H1 (cell line): ENCODE measurements at regions not wholly inside any gene's neighbourhood (a gene's known extent, or its start where the extent isn't known, plus 50 kb on each side); places are given as distances from the start of the nearest gene placed in this dataset.

ENCODE experiments used
- CTCF ChIA-PET: fragments of 300-600 bp; sonication (Branson Sonifier 250); formaldehyde crosslinking; loops from one replicate; lab custom pipeline; 2021; ENCODE audit not compliant: partially characterized antibody; lab: Charles Lee
- POLR2A ChIA-PET: fragments of 300-600 bp; sonication (Branson Sonifier 250); formaldehyde crosslinking; loops from one replicate; lab custom pipeline; 2021; ENCODE audit warnings: inconsistent platforms; ENCODE audit not compliant: partially characterized antibody; lab: Charles Lee
- DNase-seq, 2 experiments: peaks; one replicate each; pipeline versions ENCODE4 v3.0.0 to v3.0.0-alpha.2; 2010 to 2022; ENCODE audit warnings: low spot score in 2 of 2, low read depth in 1 of 2, mixed read lengths in 1 of 2
- FAIRE-seq: peaks from 2 replicates; lab custom pipeline; 2011; peaks lifted over from hg19 to GRCh38; lab: Jason Lieb, UNC
- H2AFZ ChIP-seq: 2 replicates; pipeline ENCODE4 v1.8.1; 2012; ENCODE audit warnings: low read length, inconsistent platforms
- H2AK5ac ChIP-seq: 2 replicates; pipeline ENCODE4 v1.6.1; 2013; ENCODE audit warnings: low read depth, low read length
- H2BK120ac ChIP-seq: replicated peaks from 2 replicates; pipeline ENCODE3; 2013; ENCODE audit warnings: low read depth, low read length, inconsistent platforms
- H2BK12ac ChIP-seq: 2 replicates; pipeline ENCODE4 v1.6.1; 2013; ENCODE audit warnings: low read depth, low read length
- H2BK15ac ChIP-seq: 2 replicates; pipeline ENCODE4 v1.6.1; 2013; ENCODE audit warnings: low read length
- H2BK20ac ChIP-seq: 2 replicates; pipeline ENCODE4 v1.6.1; 2013; ENCODE audit warnings: low read length
- H2BK5ac ChIP-seq: 2 replicates; pipeline ENCODE4 v1.6.1; 2013; ENCODE audit warnings: low read depth, low read length
- H3K14ac ChIP-seq: 2 replicates; pipeline ENCODE4 v1.6.1; 2013; ENCODE audit warnings: inconsistent platforms; ENCODE audit not compliant: insufficient read length
- H3K18ac ChIP-seq: 2 replicates; pipeline ENCODE4 v1.6.1; 2013; ENCODE audit warnings: low read length; ENCODE audit errors: extremely low read depth
- H3K23ac ChIP-seq: 2 replicates; pipeline ENCODE4 v1.6.1; 2013; ENCODE audit warnings: inconsistent platforms; ENCODE audit not compliant: insufficient read length
- H3K23me2 ChIP-seq: 2 replicates; pipeline ENCODE4 v1.6.1; 2013; ENCODE audit warnings: low read depth, low read length
- H3K27ac ChIP-seq: 2 replicates; pipeline ENCODE4 v1.6.1; 2011; ENCODE audit warnings: low read depth, low read length, inconsistent platforms
- H3K27me3 ChIP-seq, 4 experiments: replicated peaks in 1 of 4; 1 replicate in 1 of 4; 2 replicates in 3 of 4; pipeline versions ENCODE4 v1.6.1 to v1.8.1; 2011 to 2013; ENCODE audit warnings: low read length in 3 of 4, mild to moderate bottlenecking in 3 of 4, inconsistent platforms in 2 of 4, mixed read lengths in 2 of 4, moderate library complexity in 1 of 4; ENCODE audit not compliant: control insufficient read depth in 3 of 4, insufficient read depth in 3 of 4; ENCODE audit errors: extremely low read depth in 1 of 4
- H3K36me3 ChIP-seq, 4 experiments: 2 replicates each; pipeline versions ENCODE4 v1.6.1 to v1.8.1; 2011 to 2013; ENCODE audit warnings: mild to moderate bottlenecking in 4 of 4, low read length in 3 of 4, moderate library complexity in 2 of 4, control low read depth in 1 of 4, inconsistent platforms in 1 of 4; ENCODE audit not compliant: insufficient read depth in 4 of 4, control insufficient read depth in 2 of 4
- H3K4ac ChIP-seq: replicated peaks from 2 replicates; pipeline ENCODE3; 2013; ENCODE audit warnings: low read length, low read depth, mixed read lengths, inconsistent platforms; ENCODE audit not compliant: insufficient read length
- H3K4me1 ChIP-seq, 4 experiments: replicated peaks in 1 of 4; 1 replicate in 1 of 4; 2 replicates in 3 of 4; pipeline versions ENCODE4 v1.6.1 to v1.8.1; 2011 to 2013; ENCODE audit warnings: low read length in 3 of 4, inconsistent platforms in 2 of 4, mixed read lengths in 1 of 4; ENCODE audit not compliant: insufficient read depth in 4 of 4, control insufficient read depth in 3 of 4
- H3K4me2 ChIP-seq, 2 experiments: 2 replicates each; pipeline versions ENCODE4 v1.6.1 to v1.8.1; 2011 to 2013; ENCODE audit warnings: low read depth in 2 of 2, low read length in 2 of 2, control low read depth in 1 of 2, inconsistent platforms in 1 of 2, mild to moderate bottlenecking in 1 of 2; ENCODE audit not compliant: insufficient read depth in 1 of 2
- H3K4me3 ChIP-seq, 4 experiments: fragments of 200-600, 300-600 bp in 1 of 4; sonication (generic), shearing (Covaris generic), sonication (Bioruptor Twin) in 1 of 4; 2 replicates each; pipeline versions ENCODE4 v1.5.1 to v1.8.1; 2011 to 2016; ENCODE audit warnings: low read length in 4 of 4, low read depth in 3 of 4, control low read depth in 2 of 4, inconsistent platforms in 2 of 4, mild to moderate bottlenecking in 2 of 4, mixed read lengths in 1 of 4, moderate library complexity in 1 of 4; ENCODE audit not compliant: insufficient read depth in 2 of 4; ENCODE audit errors: extremely low read depth in 1 of 4
- H3K56ac ChIP-seq: replicated peaks from 2 replicates; pipeline ENCODE3; 2013; ENCODE audit warnings: low read depth, mild to moderate bottlenecking, mixed read lengths, low read length, inconsistent platforms; ENCODE audit not compliant: insufficient read length
- H3K79me1 ChIP-seq: 2 replicates; pipeline ENCODE4 v1.6.1; 2013; ENCODE audit warnings: low read depth, low read length, control low read depth
- H3K79me2 ChIP-seq, 2 experiments: 2 replicates each; pipeline versions ENCODE4 v1.6.1 to v1.8.1; 2012 to 2013; ENCODE audit warnings: low read length in 2 of 2, mild to moderate bottlenecking in 2 of 2, inconsistent platforms in 1 of 2; ENCODE audit not compliant: insufficient read depth in 2 of 2, control insufficient read depth in 1 of 2
- H3K9ac ChIP-seq, 4 experiments: replicated peaks in 1 of 4; 1 replicate in 1 of 4; 2 replicates in 3 of 4; pipeline versions ENCODE4 v1.6.1 to v1.8.1; 2011 to 2013; ENCODE audit warnings: low read depth in 3 of 4, low read length in 3 of 4, control low read depth in 2 of 4, mild to moderate bottlenecking in 2 of 4, moderate library complexity in 2 of 4, inconsistent platforms in 1 of 4; ENCODE audit errors: extremely low read depth in 1 of 4
- H3K9me3 ChIP-seq, 2 experiments: 2 replicates each; pipeline versions ENCODE4 v1.6.1 to v1.8.1; 2012 to 2013; ENCODE audit warnings: mild to moderate bottlenecking in 2 of 2, moderate library complexity in 2 of 2, control low read depth in 1 of 2, inconsistent platforms in 1 of 2, low read depth in 1 of 2, low read length in 1 of 2, mixed read lengths in 1 of 2; ENCODE audit not compliant: insufficient read depth in 2 of 2
- H4K20me1 ChIP-seq, 2 experiments: replicated peaks in 1 of 2; 2 replicates each; pipeline versions ENCODE3 to v1.8.1; 2011 to 2013; ENCODE audit warnings: inconsistent platforms in 2 of 2, low read length in 2 of 2, mild to moderate bottlenecking in 1 of 2; ENCODE audit not compliant: insufficient read depth in 2 of 2, control insufficient read depth in 1 of 2
- H4K5ac ChIP-seq: 2 replicates; pipeline ENCODE4 v1.6.1; 2013; ENCODE audit warnings: low read length, low read depth, mixed read lengths, inconsistent platforms; ENCODE audit not compliant: insufficient read length
- H4K8ac ChIP-seq: 2 replicates; pipeline ENCODE4 v1.8.0; 2013; ENCODE audit warnings: mild to moderate bottlenecking, moderate library complexity, low read length, inconsistent platforms; ENCODE audit not compliant: insufficient read depth; ENCODE audit errors: extremely low read depth
- H4K91ac ChIP-seq: replicated peaks from 2 replicates; pipeline ENCODE3; 2013; ENCODE audit warnings: low read length, mixed read lengths, inconsistent platforms; ENCODE audit not compliant: insufficient read length
- CBX8 ChIP-seq: fragments of 300-800, 300-1000 bp; sonication (generic); IDR thresholded peaks from 2 replicates; pipeline ENCODE4 v1.7.1; 2016; ENCODE audit warnings: low read depth, low read length, borderline replicate concordance
- CEBPB ChIP-seq: IDR thresholded peaks from 2 replicates; pipeline ENCODE4 v1.6.1; 2012; ENCODE audit warnings: low read depth, low read length
- EZH2 ChIP-seq: fragments of 200-600 bp; sonication (generic); IDR thresholded peaks from 2 replicates; pipeline ENCODE4 v1.7.1; 2012; ENCODE audit warnings: low read depth, mild to moderate bottlenecking, moderate library complexity, low read length, inconsistent platforms; ENCODE audit not compliant: severe bottlenecking
- JUN ChIP-seq: IDR thresholded peaks from 2 replicates; pipeline ENCODE4 v1.6.1; 2011; ENCODE audit warnings: low read depth, mild to moderate bottlenecking, improper control_type of control experiment, low read length
- MAFK ChIP-seq: IDR thresholded peaks from 2 replicates; pipeline ENCODE4 v1.6.1; 2012; ENCODE audit warnings: low read depth, mild to moderate bottlenecking, improper control_type of control experiment, low read length
- NANOG ChIP-seq: IDR thresholded peaks from 2 replicates; pipeline ENCODE4 v1.6.1; 2011; ENCODE audit warnings: low read length, low read depth, mild to moderate bottlenecking, inconsistent platforms; ENCODE audit not compliant: insufficient read depth, poor library complexity, severe bottlenecking
- POLR2AphosphoS5 ChIP-seq: IDR thresholded peaks from 2 replicates; pipeline ENCODE4 v1.6.1; 2011; ENCODE audit warnings: low read depth, low read length
- POU5F1 ChIP-seq: IDR thresholded peaks from 2 replicates; pipeline ENCODE4 v1.6.1; 2011; ENCODE audit warnings: low read depth, mild to moderate bottlenecking, low read length, moderate library complexity
- RFX5 ChIP-seq: IDR thresholded peaks from 2 replicates; pipeline ENCODE4 v1.6.1; 2011; ENCODE audit warnings: low read depth, low read length, improper control_type of control experiment, borderline replicate concordance
- RNF2 ChIP-seq: fragments of 200-900, 300-1000 bp; sonication (generic); IDR thresholded peaks from 2 replicates; pipeline ENCODE4 v1.7.1; 2016; ENCODE audit warnings: borderline replicate concordance, low read depth, mild to moderate bottlenecking, antibody characterized with exemption, low read length; ENCODE audit not compliant: poor library complexity, severe bottlenecking; ENCODE audit errors: missing control alignments
- SIN3A ChIP-seq, 2 experiments: IDR thresholded peaks in 1 of 2; conservative IDR thresholded peaks in 1 of 2; 2 replicates each; pipeline ENCODE4 v1.6.1; 2011 to 2012; ENCODE audit warnings: low read length in 2 of 2, improper control_type of control experiment in 1 of 2, low read depth in 1 of 2, mild to moderate bottlenecking in 1 of 2
- SP1 ChIP-seq: IDR thresholded peaks from 2 replicates; pipeline ENCODE4 v1.6.1; 2011; ENCODE audit warnings: low read depth, low read length
- SP2 ChIP-seq: IDR thresholded peaks from 2 replicates; pipeline ENCODE4 v1.6.1; 2012; ENCODE audit warnings: mild to moderate bottlenecking, low read length, inconsistent platforms
- TEAD4 ChIP-seq: IDR thresholded peaks from 2 replicates; pipeline ENCODE4 v1.6.1; 2012; ENCODE audit warnings: low read depth, low read length, inconsistent platforms, mixed read lengths
- WGBS, 2 experiments: shearing (Covaris generic) in 1 of 2; methylation state at CpG; one replicate each; pipeline versions ENCODE4 v1.1.6 to v1.1.7; 2013 to 2015; ENCODE audit warnings: low lambda C conversion rate in 2 of 2, mixed read lengths in 2 of 2, inconsistent platforms in 1 of 2, low coverage in 1 of 2, missing lambda C conversion rate in 1 of 2; ENCODE audit not compliant: insufficient replicate concordance in 2 of 2, insufficient coverage in 1 of 2, insufficient read length in 1 of 2; ENCODE audit errors: extremely low coverage in 1 of 2, missing lambda C conversion rate in 1 of 2; 5-methylcytosine and 5-hydroxymethylcytosine counted together
- TF ChIP-seq, protein P1 (sequence below): IDR thresholded peaks from 2 replicates; pipeline ENCODE4 v1.6.1; 2012; ENCODE audit warnings: inconsistent platforms

DNA sequence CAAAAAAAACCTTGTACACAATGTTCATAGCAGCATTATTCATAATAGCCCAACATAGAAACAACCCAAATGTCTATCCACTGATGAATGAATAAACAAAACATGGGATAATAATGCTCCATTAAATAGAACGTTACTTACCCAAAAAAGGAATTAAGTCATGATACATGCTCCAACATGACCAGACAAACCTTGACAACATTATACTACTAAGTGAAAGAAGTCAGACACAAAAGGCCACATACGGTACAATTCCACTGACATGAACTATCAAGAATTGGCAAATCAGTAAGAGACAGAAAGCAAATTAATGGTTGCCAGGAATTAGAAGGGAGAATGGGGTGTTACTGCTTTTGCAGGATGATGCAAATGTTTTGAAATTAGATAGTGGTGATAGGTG lies 193.8 kb upstream of the SHISA6 start:
- no peaks in the 10 kb centered on the region for H3K9me3 ChIP-seq
- no peak for DNase-seq
- no peaks in the 10 kb centered on the region for H3K4me1 ChIP-seq
- no peak overlapping the region for H3K27ac ChIP-seq
- no peak overlapping the region for H2AK5ac ChIP-seq
- H3K4me3 ChIP-seq = no peak overlapping the region
- no peak overlapping the region for H4K91ac ChIP-seq
- H2BK20ac ChIP-seq = no peak overlapping the region
- H3K18ac ChIP-seq = no peak overlapping the region
- no peaks in the 10 kb centered on the region for H3K79me2 ChIP-seq
- 96% methylated on average over 2 of the region's 2 CpGs; no CpG with 5 or more reads in 1 of the 2 experiments for WGBS, 2 experiments
- no peak overlapping the region for H2BK120ac ChIP-seq
- H2BK15ac ChIP-seq = no peak overlapping the region
- no peaks in the 10 kb centered on the region for H3K79me1 ChIP-seq
- H3K36me3 ChIP-seq = no peaks in the 10 kb centered on the region
- no peak overlapping the region for H3K4me2 ChIP-seq
- no peak overlapping the region for H3K9ac ChIP-seq
- H4K5ac ChIP-seq = no peak overlapping the region
- CTCF ChIA-PET = interaction anchor here (1.7 kb wide), 1 partner anchor 16 kb away, joined by 8 read pairs; no protein-coding TSS in a partner anchor
- no peak overlapping the region for H3K14ac ChIP-seq
- H3K23me2 ChIP-seq = no peaks in the 10 kb centered on the region
- H2BK5ac ChIP-seq = no peak overlapping the region
- no peaks in the 10 kb centered on the region for H4K20me1 ChIP-seq
- no peak overlapping the region for H2BK12ac ChIP-seq
- no peak overlapping the region for H2AFZ ChIP-seq
- POLR2A ChIA-PET = no interaction called here
- H4K8ac ChIP-seq = no peak overlapping the region
- H3K27me3 ChIP-seq = no peaks in the 10 kb centered on the region
- H3K23ac ChIP-seq = no peak overlapping the region
- FAIRE-seq = no peak
- H3K4ac ChIP-seq = no peak overlapping the region
- H3K56ac ChIP-seq = no peak overlapping the region
- TF ChIP-seq RFX5 = no peak
- no peak for TF ChIP-seq JUN
- TF ChIP-seq SIN3A (conservative IDR thresholded peaks at IDR 0.05 in 1 of 2, IDR thresholded peaks at IDR 0.05 in 1 of 2; ENCODE audit: low read depth in 1 of 2, low read length in 2 of 2) = no peak
- no peak for TF ChIP-seq CEBPB
- no peak for TF ChIP-seq TEAD4
- no peak for TF ChIP-seq SP1
- no peak for TF ChIP-seq POU5F1
- TF ChIP-seq POLR2AphosphoS5 = no peak
- no peak for TF ChIP-seq RNF2
- TF ChIP-seq EZH2 = no peak
- no peak for TF ChIP-seq SP2
- no peak for TF ChIP-seq MAFK
- TF ChIP-seq CBX8 = no peak
- no peak for TF ChIP-seq NANOG
- TF ChIP-seq, protein P1, sequence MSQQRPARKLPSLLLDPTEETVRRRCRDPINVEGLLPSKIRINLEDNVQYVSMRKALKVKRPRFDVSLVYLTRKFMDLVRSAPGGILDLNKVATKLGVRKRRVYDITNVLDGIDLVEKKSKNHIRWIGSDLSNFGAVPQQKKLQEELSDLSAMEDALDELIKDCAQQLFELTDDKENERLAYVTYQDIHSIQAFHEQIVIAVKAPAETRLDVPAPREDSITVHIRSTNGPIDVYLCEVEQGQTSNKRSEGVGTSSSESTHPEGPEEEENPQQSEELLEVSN = no peak
